ENCODE measurements at regions not wholly inside any gene's neighbourhood (a gene's known extent, or its start where the extent isn't known, plus 50 kb on each side); places are given as distances from the start of the nearest gene placed in this dataset.

GRCh38 chr5:136811551-136811950, 446.2 kb upstream of the TRPC7 start:
- Histone ChIP-seq H3K36me3 (no peaks in the 10 kb centered on the region), H3K27me3 (no peaks in the 10 kb centered on the region), H3K4me1 (no peaks in the 10 kb centered on the region), H3K27ac (no peak overlapping the region), H3K4me3 (no peak overlapping the region), H3K9me3 (no peaks in the 10 kb centered on the region)
- no peak for TF ChIP-seq CTCF (IDR thresholded peaks at IDR 0.05)
- no peak for DNase-seq
- ATAC-seq, result peak; percentile 60
- intact Hi-C loops (cut with DNase I), result no loop called here

- no peaks in the 10 kb centered on the region for H3K27me3 ChIP-seq
- no peak for TF ChIP-seq CTCF (IDR thresholded peaks at IDR 0.05)
- ATAC-seq (no peak), DNase-seq (no peak)
- intact Hi-C loops (cut with DNase I), result no loop called here
- H3K36me3 ChIP-seq, result no peaks in the 10 kb centered on the region
- H3K4me3 ChIP-seq, result no peak overlapping the region
- no peaks in the 10 kb centered on the region for H3K9me3 ChIP-seq
- no peaks in the 10 kb centered on the region for H3K4me1 ChIP-seq
- no peak overlapping the region for H3K27ac ChIP-seq
Measured at GRCh38 chr5:136811086-136811485, 445.7 kb upstream of the TRPC7 start.

GRCh38 chr5:136810261-136810801, 445.0 kb upstream of the TRPC7 start:
- Histone ChIP-seq H3K27ac (no peak overlapping the region), H3K4me3 (no peak overlapping the region), H3K4me1 (no peaks in the 10 kb centered on the region), H3K9me3 (no peaks in the 10 kb centered on the region), H3K27me3 (no peaks in the 10 kb centered on the region), H3K36me3 (no peaks in the 10 kb centered on the region)
- DNase-seq (no peak), ATAC-seq (no peak)
- intact Hi-C loops (cut with DNase I), result no loop called here
- TF ChIP-seq CTCF (IDR thresholded peaks at IDR 0.05), result no peak

- Histone ChIP-seq H3K27me3 (no peaks in the 10 kb centered on the region), H3K27ac (no peak overlapping the region), H3K4me1 (no peaks in the 10 kb centered on the region), H3K36me3 (no peaks in the 10 kb centered on the region), H3K4me3 (no peak overlapping the region), H3K9me3 (no peaks in the 10 kb centered on the region)
- ATAC-seq, result no peak
- TF ChIP-seq CTCF (IDR thresholded peaks at IDR 0.05), result no peak
- intact Hi-C loops (cut with DNase I), result no loop called here
- no peak for DNase-seq
Measured at GRCh38 chr5:136809382-136809781, 444.0 kb upstream of the TRPC7 start.

GRCh38 chr5:136808756-136809155, 443.4 kb upstream of the TRPC7 start:
- intact Hi-C loops (cut with DNase I), result no loop called here
- H3K4me1 ChIP-seq, result no peaks in the 10 kb centered on the region
- H3K27ac ChIP-seq, result no peak overlapping the region
- TF ChIP-seq CTCF (IDR thresholded peaks at IDR 0.05), result no peak
- H3K4me3 ChIP-seq, result no peak overlapping the region
- H3K36me3 ChIP-seq, result no peaks in the 10 kb centered on the region
- DNase-seq, result no peak
- no peak for ATAC-seq
- no peaks in the 10 kb centered on the region for H3K27me3 ChIP-seq
- no peaks in the 10 kb centered on the region for H3K9me3 ChIP-seq

Measured in left lung (tissue), 4 donors.